ENCODE measurements at regions not wholly inside any gene's neighbourhood (a gene's known extent, or its start where the extent isn't known, plus 50 kb on each side); places are given as distances from the start of the nearest gene placed in this dataset.
A peak's percentile ranks its signal among the peaks of the same experiment; 100 is the strongest.
"Not testable (repeated sequence)": the region's sequence is repeated elsewhere in the genome, so short reads cannot be mapped to it uniquely, and the experiment has no call there.

GRCh38 chr3:187795207-187795960, 50.1 kb upstream of the BCL6 start:
- DNase-seq (ENCODE audit: low read depth) = no peak

- no peak for DNase-seq (ENCODE audit: low read depth)
Observed at GRCh38 chr3:187798126-187798525, 52.9 kb upstream of the BCL6 start.

GRCh38 chr3:187798531-187799530, 53.6 kb upstream of the BCL6 start:
- no peak for DNase-seq (ENCODE audit: low read depth)

GRCh38 chr3:187799942-187800641, 54.8 kb upstream of the BCL6 start:
- no peak for DNase-seq (ENCODE audit: low read depth)

GRCh38 chr3:187801152-187801551, 55.9 kb upstream of the BCL6 start:
- no peak for DNase-seq (ENCODE audit: low read depth)

- no peak for DNase-seq (ENCODE audit: low read depth)
Observed at GRCh38 chr3:187802203-187802927, 57.1 kb upstream of the BCL6 start.

- no peak for DNase-seq (ENCODE audit: low read depth)
Observed at GRCh38 chr3:187802928-187803259, 57.6 kb upstream of the BCL6 start.

- DNase-seq (ENCODE audit: low read depth) = no peak
Observed at GRCh38 chr3:187804120-187804744, 59.0 kb upstream of the BCL6 start.

GRCh38 chr3:187804745-187805121, 59.5 kb upstream of the BCL6 start:
- DNase-seq (ENCODE audit: low read depth) = no peak

- no peak for DNase-seq (ENCODE audit: low read depth)
Observed at GRCh38 chr3:187805774-187806173, 60.5 kb upstream of the BCL6 start.

- peak; percentile 54 for DNase-seq (ENCODE audit: low read depth)
Observed at GRCh38 chr3:187807086-187807862, 62.0 kb upstream of the BCL6 start.

- no peak for DNase-seq (ENCODE audit: low read depth)
Observed at GRCh38 chr3:187808527-187808895, 63.2 kb upstream of the BCL6 start.

- DNase-seq (ENCODE audit: low read depth) = no peak
Observed at GRCh38 chr3:187809612-187809991, 64.3 kb upstream of the BCL6 start.

- no peak for DNase-seq (ENCODE audit: low read depth)
Observed at GRCh38 chr3:187810021-187810446, 64.8 kb upstream of the BCL6 start.

GRCh38 chr3:187811585-187812250, 66.5 kb upstream of the BCL6 start:
- peak; percentile 84 for DNase-seq (ENCODE audit: low read depth)

- DNase-seq (ENCODE audit: low read depth) = no peak
Observed at GRCh38 chr3:187812496-187812895, 67.2 kb upstream of the BCL6 start.

GRCh38 chr3:187813198-187813597, 67.9 kb upstream of the BCL6 start:
- DNase-seq (ENCODE audit: low read depth) = no peak

GRCh38 chr3:187817766-187818165, 72.5 kb upstream of the BCL6 start:
- DNase-seq (ENCODE audit: low read depth) = not testable (repeated sequence)

GRCh38 chr3:187821616-187822317, 76.5 kb upstream of the BCL6 start:
- DNase-seq (ENCODE audit: low read depth) = no peak
